Thymus (tissue), 11 donors: ENCODE measurements at regions not wholly inside any gene's neighbourhood (a gene's known extent, or its start where the extent isn't known, plus 50 kb on each side); places are given as distances from the start of the nearest gene placed in this dataset.

ENCODE experiments used
- DNase-seq, 9 donors: peaks; one replicate each; pipeline ENCODE4 v3.0.0-alpha.2; 2013; ENCODE audit warnings: low spot score in 9 of 9, low read depth in 6 of 9, missing footprints in 1 of 9
- H3K27ac ChIP-seq, 2 donors: one replicate each; pipeline ENCODE4 v1.5.1; 2013; ENCODE audit warnings: control low read depth in 1 of 2, low read depth in 1 of 2, low read length in 1 of 2, mild to moderate bottlenecking in 1 of 2, moderate library complexity in 1 of 2
- H3K27me3 ChIP-seq, 2 donors: one replicate each; pipeline ENCODE4 v1.5.1; 2013; ENCODE audit warnings: low read length in 1 of 2; ENCODE audit not compliant: control insufficient read depth in 2 of 2, insufficient read depth in 1 of 2
- H3K36me3 ChIP-seq, 2 donors: one replicate each; pipeline ENCODE4 v1.5.1; 2013; ENCODE audit warnings: low read length in 1 of 2, mild to moderate bottlenecking in 1 of 2, moderate library complexity in 1 of 2; ENCODE audit not compliant: control insufficient read depth in 2 of 2, insufficient read depth in 2 of 2
- H3K4me1 ChIP-seq, 2 donors: one replicate each; pipeline ENCODE4 v1.5.1; 2013; ENCODE audit warnings: low read length in 2 of 2; ENCODE audit not compliant: control insufficient read depth in 2 of 2, insufficient read depth in 2 of 2
- H3K4me3 ChIP-seq, 2 donors: one replicate each; pipeline ENCODE4 v1.5.1; 2013; ENCODE audit warnings: low read length in 2 of 2, control low read depth in 1 of 2, mild to moderate bottlenecking in 1 of 2
- H3K9me3 ChIP-seq, 2 donors: one replicate each; pipeline ENCODE4 v1.5.1; 2013; ENCODE audit warnings: low read length in 1 of 2, mild to moderate bottlenecking in 1 of 2; ENCODE audit not compliant: control insufficient read depth in 2 of 2, insufficient read depth in 1 of 2
- WGBS: extraction: QIAGEN DNeasy Blood & Tissue Kit; methylation state at CpG from one replicate; pipeline ENCODE4 v1.1.7; 2013; 5-methylcytosine and 5-hydroxymethylcytosine counted together
- donor health status: healthy.

- no peaks in the 10 kb centered on the region for H3K27me3 ChIP-seq
- no peak overlapping the region for H3K27ac ChIP-seq
- H3K36me3 ChIP-seq, result no peaks in the 10 kb centered on the region
- no peaks in the 10 kb centered on the region for H3K4me1 ChIP-seq
- no peaks in the 10 kb centered on the region for H3K9me3 ChIP-seq
- H3K4me3 ChIP-seq, result no peak overlapping the region
- 100% methylated on average over 1 of the region's 1 CpG for WGBS
- DNase-seq, result no peak
These were observed 56.7 kb upstream of the PUDP start for GRCh38 chrX:7204619-7205018.

DNA sequence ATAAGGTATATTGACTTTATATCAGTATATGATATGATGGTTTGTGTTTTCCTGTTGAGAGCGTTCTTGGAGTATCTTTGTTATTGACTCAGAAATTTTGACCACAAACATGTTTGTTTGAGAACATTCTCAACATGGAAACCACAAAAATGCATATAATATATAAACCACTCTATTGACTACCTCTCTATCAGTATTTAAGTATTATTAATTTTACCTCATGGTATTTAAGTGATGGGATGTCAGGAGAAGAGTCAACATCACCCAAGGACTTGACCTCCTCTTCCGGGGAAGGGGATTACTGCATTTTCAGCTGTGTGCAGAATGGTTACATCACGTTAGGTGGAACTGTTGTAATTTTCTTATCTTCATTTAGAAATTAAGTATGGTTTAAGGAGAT is 54.3 kb upstream of the PUDP start:
- WGBS, result 98% methylated on average over 3 of the region's 3 CpGs
- H3K4me3 ChIP-seq, result no peak overlapping the region
- no peak overlapping the region for H3K27ac ChIP-seq
- no peaks in the 10 kb centered on the region for H3K4me1 ChIP-seq
- no peaks in the 10 kb centered on the region for H3K27me3 ChIP-seq
- no peak for DNase-seq
- H3K36me3 ChIP-seq, result no peaks in the 10 kb centered on the region
- H3K9me3 ChIP-seq, result no peaks in the 10 kb centered on the region

GRCh38 chrX:7201496-7201895 is 53.5 kb upstream of the PUDP start:
- WGBS, result over 99% methylated on average over 4 of the region's 4 CpGs

GRCh38 chrX:7198499-7198898 is 50.5 kb upstream of the PUDP start:
- Histone ChIP-seq H3K9me3 (no peaks in the 10 kb centered on the region), H3K27ac (no peak overlapping the region), H3K36me3 (peaks cover 0 to 7% of the 10 kb centered on the region in 2 donors), H3K27me3 (no peaks in the 10 kb centered on the region), H3K4me3 (no peak overlapping the region), H3K4me1 (no peaks in the 10 kb centered on the region)
- DNase-seq, result no peak
- 80% methylated on average over 5 of the region's 5 CpGs for WGBS

More at GRCh38 chrX:7201496-7201895, 53.5 kb upstream of the PUDP start:
- DNase-seq, result no peak
- H3K4me3 ChIP-seq, result no peak overlapping the region
- no peaks in the 10 kb centered on the region for H3K4me1 ChIP-seq
- H3K36me3 ChIP-seq, result peaks cover 0 to 4% of the 10 kb centered on the region in 2 donors
- no peaks in the 10 kb centered on the region for H3K9me3 ChIP-seq
- H3K27me3 ChIP-seq, result no peaks in the 10 kb centered on the region
- no peak overlapping the region for H3K27ac ChIP-seq
